Islet precursor cell (in vitro differentiated cells): ENCODE measurements at regions not wholly inside any gene's neighbourhood (a gene's known extent, or its start where the extent isn't known, plus 50 kb on each side); places are given as distances from the start of the nearest gene placed in this dataset.
"Not testable (repeated sequence)": the region's sequence is repeated elsewhere in the genome, so short reads cannot be mapped to it uniquely, and the experiment has no call there.

ENCODE experiments used
- DNase-seq: peaks from one replicate; pipeline ENCODE4 v3.0.0-alpha.2; 2018

- no peak for DNase-seq
These were observed 612.1 kb upstream of the CDH6 start for GRCh38 chr5:30581198-30581935.

GRCh38 chr5:30574761-30575160 lies 618.7 kb upstream of the CDH6 start:
- no peak for DNase-seq

- no peak for DNase-seq
These were observed 621.2 kb upstream of the CDH6 start for GRCh38 chr5:30572279-30572678.

GRCh38 chr5:30561771-30562170 lies 631.7 kb upstream of the CDH6 start:
- DNase-seq: no peak

GRCh38 chr5:30551618-30552017 lies 641.9 kb upstream of the CDH6 start:
- DNase-seq: no peak

GRCh38 chr5:30548580-30549305 lies 644.7 kb upstream of the CDH6 start:
- DNase-seq: no peak

- DNase-seq: peak; percentile 50
These were observed 653.3 kb upstream of the CDH6 start for GRCh38 chr5:30540150-30540549.

GRCh38 chr5:30539004-30539634 lies 654.4 kb upstream of the CDH6 start:
- peak; percentile 63 for DNase-seq

GRCh38 chr5:30525353-30525752 lies 668.1 kb upstream of the CDH6 start:
- DNase-seq: no peak

GRCh38 chr5:30524428-30524827 lies 669.1 kb upstream of the CDH6 start:
- no peak for DNase-seq

GRCh38 chr5:30523061-30523460 lies 670.4 kb upstream of the CDH6 start:
- DNase-seq: no peak

GRCh38 chr5:30505014-30505886 lies 688.2 kb upstream of the CDH6 start:
- no peak for DNase-seq

GRCh38 chr5:30502277-30502676 lies 691.2 kb upstream of the CDH6 start:
- DNase-seq: peak; percentile 69

- no peak for DNase-seq
These were observed 692.4 kb upstream of the CDH6 start for GRCh38 chr5:30501065-30501464.

GRCh38 chr5:30500513-30500912 lies 693.0 kb upstream of the CDH6 start:
- no peak for DNase-seq

GRCh38 chr5:30499402-30499801 lies 694.1 kb upstream of the CDH6 start:
- no peak for DNase-seq

GRCh38 chr5:30498972-30499371 lies 694.5 kb upstream of the CDH6 start:
- DNase-seq: no peak

- not testable (repeated sequence) for DNase-seq
These were observed 695.0 kb upstream of the CDH6 start for GRCh38 chr5:30498509-30498908.

- DNase-seq: not testable (repeated sequence)
These were observed 699.4 kb upstream of the CDH6 start for GRCh38 chr5:30494113-30494512.

GRCh38 chr5:30479104-30479503 lies 714.4 kb upstream of the CDH6 start:
- no peak for DNase-seq

- DNase-seq: no peak
These were observed 718.1 kb upstream of the CDH6 start for GRCh38 chr5:30475429-30475828.

- DNase-seq: no peak
These were observed 723.8 kb upstream of the CDH6 start for GRCh38 chr5:30469691-30470090.

GRCh38 chr5:30458681-30459080 lies 734.8 kb upstream of the CDH6 start:
- no peak for DNase-seq
